NT2/D1 (cell line): ENCODE measurements at regions not wholly inside any gene's neighbourhood (a gene's known extent, or its start where the extent isn't known, plus 50 kb on each side); places are given as distances from the start of the nearest gene placed in this dataset.

Experiments used
- SUZ12 ChIP-seq: IDR thresholded peaks from 2 replicates; pipeline ENCODE4 v1.6.1; 2011; ENCODE audit not compliant: insufficient read length, insufficient read depth; ENCODE audit errors: extremely low read depth
- YY1 ChIP-seq: IDR thresholded peaks from 2 replicates; pipeline ENCODE4 v1.6.1; 2011; ENCODE audit not compliant: insufficient read length, insufficient read depth
- ZNF274 ChIP-seq: IDR thresholded peaks from 2 replicates; pipeline ENCODE4 v1.6.1; 2011; ENCODE audit warnings: mild to moderate bottlenecking, low read depth, low read length

GRCh38 chr2:33925311-33925710 lies 326.2 kb upstream of the FAM98A start:
- TF ChIP-seq SUZ12: no peak
- no peak for TF ChIP-seq ZNF274
- no peak for TF ChIP-seq YY1
